OCI-LY7 (cell line): ENCODE measurements at regions not wholly inside any gene's neighbourhood (a gene's known extent, or its start where the extent isn't known, plus 50 kb on each side); places are given as distances from the start of the nearest gene placed in this dataset.
"Not testable (repeated sequence)": the region's sequence is repeated elsewhere in the genome, so short reads cannot be mapped to it uniquely, and the experiment has no call there.

ENCODE experiments used
- CTCF ChIP-seq: fragments of 200-600 bp; sonication (generic); conservative IDR thresholded peaks from 2 replicates; pipeline ENCODE4 v1.5.1; 2014; ENCODE audit warnings: mild to moderate bottlenecking, antibody characterized with exemption, low read length, moderate library complexity, mixed read lengths
- EZH2phosphoT487 ChIP-seq: fragments of 200-600 bp; sonication (generic); IDR thresholded peaks from 2 replicates; pipeline ENCODE4 v1.6.1; 2018; ENCODE audit warnings: low read depth, borderline replicate concordance, mild to moderate bottlenecking, mixed run types, antibody characterized with exemption, low read length, moderate library complexity, mixed read lengths

- TF ChIP-seq CTCF, EZH2phosphoT487: not testable (repeated sequence)
These were observed 1465.8 kb upstream of the PCDH10 start for GRCh38 chr4:131683314-131683713.
